Right lobe of liver (tissue), 6 donors: ENCODE measurements at regions not wholly inside any gene's neighbourhood (a gene's known extent, or its start where the extent isn't known, plus 50 kb on each side); places are given as distances from the start of the nearest gene placed in this dataset.
A peak's percentile ranks its signal among the peaks of the same experiment; 100 is the strongest.

Source experiments
- ATAC-seq, 4 donors: fragments of 200-7000 bp; cut with Tn5 transposase; one replicate each; pipeline ENCODE4 v1.9.1; 2020; ENCODE audit warnings: mild to moderate bottlenecking in 4 of 4, moderate library complexity in 4 of 4
- DNase-seq, 3 donors: peaks; one replicate each; pipeline ENCODE4 v3.0.0-alpha.2; 2020
- H3K27ac ChIP-seq, 3 donors: fragments of 200-600 bp; one replicate each; pipeline ENCODE4 v1.8.0; 2022
- H3K27me3 ChIP-seq, 2 donors: fragments of 200-600 bp; one replicate each; pipeline ENCODE4 v1.8.0; 2022
- H3K36me3 ChIP-seq, 4 donors: fragments of 200-600 bp; sonication (generic) in 1 of 4; one replicate each; pipeline versions ENCODE4 v1.5.1 to v1.8.0; 2017 to 2022; ENCODE audit warnings: control low read depth in 1 of 4
- H3K4me1 ChIP-seq, 4 donors: fragments of 200-600 bp; sonication (generic) in 1 of 4; one replicate each; pipeline versions ENCODE4 v1.5.1 to v1.8.0; 2017 to 2022; ENCODE audit warnings: control low read depth in 1 of 4
- H3K4me3 ChIP-seq, 3 donors: fragments of 200-600 bp; one replicate each; pipeline ENCODE4 v1.8.0; 2022
- H3K9me3 ChIP-seq, 4 donors: fragments of 200-600 bp; sonication (generic) in 1 of 4; one replicate each; pipeline versions ENCODE4 v1.5.1 to v1.8.0; 2017 to 2022; ENCODE audit warnings: control low read depth in 1 of 4
- CTCF ChIP-seq, 4 donors: fragments of 200-600 bp in 3 of 4; fragments of 450-650 bp in 1 of 4; IDR thresholded peaks; one replicate each; pipeline versions ENCODE4 v1.5.1 to v1.8.0; 2016 to 2022; ENCODE audit warnings: antibody characterized with exemption in 4 of 4, mild to moderate bottlenecking in 2 of 4
- POLR2A ChIP-seq: fragments of 450-650 bp; IDR thresholded peaks from one replicate; pipeline ENCODE4 v1.6.1; 2017; ENCODE audit warnings: antibody characterized with exemption, mild to moderate bottlenecking
- WGBS: methylation state at CpG from one replicate; pipeline ENCODE4 v1.1.6; 2018; ENCODE audit warnings: low coverage, low lambda C conversion rate; ENCODE audit not compliant: insufficient coverage; ENCODE audit errors: missing lambda C conversion rate; 5-methylcytosine and 5-hydroxymethylcytosine counted together
- intact Hi-C, 2 donors: fragments of 100-400 bp; cut with DNase I; formaldehyde crosslinking; loops; one replicate each; pipeline versions ENCODE4 v1.11.2 to v1.14.1; 2022
- donor health status: DM: no; HTN: yes; CAD: no.
- donor health status: DM: no; HTN: no; CAD: no.
- donor health status: DM: no; HTN: no; CAD: no.
- donor health status: DM: no; HTN: yes; CAD: no.
- donor health status: DM: no; HTN: yes; CAD: no.

GRCh38 chr6:51062166-51062722 is 243.6 kb downstream of the TFAP2B start:
- H3K27me3 ChIP-seq, result no peaks in the 10 kb centered on the region
- H3K36me3 ChIP-seq, result no peaks in the 10 kb centered on the region
- intact Hi-C loops, result no loop called here
- no peaks in the 10 kb centered on the region for H3K9me3 ChIP-seq
- no peak for DNase-seq
- H3K4me1 ChIP-seq, result no peaks in the 10 kb centered on the region
- ATAC-seq, result no peak
- H3K4me3 ChIP-seq, result no peak overlapping the region
- WGBS, result 41% methylated on average over 3 of the region's 3 CpGs
- TF ChIP-seq CTCF (IDR thresholded peaks at IDR 0.05) (no peak), POLR2A (no peak)
- H3K27ac ChIP-seq, result no peak overlapping the region

GRCh38 chr6:51077821-51078518 is 259.3 kb downstream of the TFAP2B start:
- Histone ChIP-seq H3K4me3 (no peak overlapping the region), H3K36me3 (no peaks in the 10 kb centered on the region), H3K27me3 (no peaks in the 10 kb centered on the region), H3K4me1 (no peaks in the 10 kb centered on the region), H3K9me3 (no peaks in the 10 kb centered on the region), H3K27ac (no peak overlapping the region)
- TF ChIP-seq CTCF (IDR thresholded peaks at IDR 0.05) (no peak), POLR2A (no peak)
- DNase-seq (no peak), ATAC-seq (no peak)
- WGBS, result 43% methylated on average over 1 of the region's 3 CpGs
- intact Hi-C loops, result no loop called here

- Histone ChIP-seq H3K27me3 (no peaks in the 10 kb centered on the region), H3K36me3 (no peaks in the 10 kb centered on the region), H3K27ac (no peak overlapping the region), H3K4me3 (no peak overlapping the region), H3K4me1 (no peaks in the 10 kb centered on the region), H3K9me3 (no peaks in the 10 kb centered on the region)
- ATAC-seq, result no peak
- TF ChIP-seq POLR2A (no peak), CTCF (IDR thresholded peaks at IDR 0.05) (no peak)
- DNase-seq, result no peak
- intact Hi-C loops, result no loop called here
Observed at GRCh38 chr6:51090343-51090742, 271.7 kb downstream of the TFAP2B start.

- WGBS, result 37% methylated on average over 3 of the region's 3 CpGs
- Histone ChIP-seq H3K36me3 (no peaks in the 10 kb centered on the region), H3K27ac (no peak overlapping the region), H3K9me3 (no peaks in the 10 kb centered on the region), H3K27me3 (no peaks in the 10 kb centered on the region), H3K4me1 (peaks cover 0 to 9% (median 3%) of the 10 kb centered on the region in 4 donors), H3K4me3 (no peak overlapping the region)
- peak in 3 of 4 donors; percentile 28 to 58 (median 48) for ATAC-seq
- intact Hi-C loops, result no loop called here
- DNase-seq, result no peak
- TF ChIP-seq POLR2A, result no peak
- no peak for TF ChIP-seq CTCF (IDR thresholded peaks at IDR 0.05)
Observed at GRCh38 chr6:51093871-51094270, 275.2 kb downstream of the TFAP2B start.
